ENCODE measurements at regions not wholly inside any gene's neighbourhood (a gene's known extent, or its start where the extent isn't known, plus 50 kb on each side); places are given as distances from the start of the nearest gene placed in this dataset.

DNA sequence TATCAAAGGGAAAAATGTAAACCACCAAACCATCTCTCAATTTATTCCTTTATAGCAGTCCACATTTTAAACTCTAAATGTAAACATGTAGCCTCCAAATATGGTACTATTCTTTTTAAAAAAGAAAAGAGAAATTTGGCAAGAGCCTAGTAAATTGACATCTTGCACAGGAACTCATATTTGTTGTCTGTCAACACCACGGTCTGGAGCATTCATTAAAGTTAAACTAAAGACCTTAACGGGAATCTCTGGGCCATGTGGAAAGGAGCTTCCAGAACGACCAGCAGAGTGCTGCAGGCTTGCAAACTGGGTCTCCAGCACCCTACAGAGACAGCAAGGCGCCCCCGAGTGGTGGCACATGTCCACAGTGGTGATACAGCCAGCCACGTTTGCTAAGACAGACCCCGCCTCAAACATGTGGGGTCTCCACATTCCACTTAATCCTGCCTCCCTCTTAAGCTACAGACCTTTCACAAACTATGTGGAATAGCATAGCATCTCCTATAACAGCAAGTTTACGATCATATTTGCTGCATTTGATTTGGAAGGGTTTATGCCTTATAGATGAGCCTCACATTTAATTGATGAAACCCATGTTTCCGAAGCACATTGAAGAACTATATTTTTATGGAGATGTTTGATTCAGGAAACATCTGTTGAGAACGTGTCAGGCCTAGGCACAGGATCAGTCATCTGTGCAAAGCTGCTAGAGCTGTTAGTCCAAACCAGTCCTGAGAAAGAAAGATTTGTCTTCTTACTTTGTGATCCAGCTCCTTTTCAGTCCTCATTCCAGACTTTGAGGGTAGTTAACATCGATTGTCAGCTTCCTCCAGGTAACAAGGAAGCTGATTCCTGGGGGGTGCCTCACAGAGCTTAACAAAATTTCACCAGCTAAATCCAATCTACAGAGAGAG is 96.4 kb upstream of the BACE2 start:
- H3K27me3 ChIP-seq (ENCODE audit: insufficient read depth): no peaks in the 10 kb centered on the region
- WGBS (ENCODE audit: low lambda C conversion rate): 24% methylated on average over 10 of the region's 11 CpGs
- CTCF ChIA-PET: interaction anchor here (0.8 to 3.3 kb wide), 7 partner anchors 10 to 928 kb away, joined by 3 to 23 read pairs (median 4); no protein-coding TSS in a partner anchor
- no peaks in the 10 kb centered on the region for H3F3A ChIP-seq (replicated peaks; ENCODE audit: insufficient read depth)
- POLR2A ChIA-PET: no interaction called here
- no peaks in the 10 kb centered on the region for H3K36me3 ChIP-seq (replicated peaks in 1 of 2; ENCODE audit: control insufficient read depth in 1 of 2, insufficient read depth in 2 of 2, low read length in 1 of 2)
- no peak overlapping the region for H3K9ac ChIP-seq
- no peak overlapping the region for H2AFZ ChIP-seq (ENCODE audit: low read depth)
- H4K20me1 ChIP-seq (ENCODE audit: insufficient read depth): no peaks in the 10 kb centered on the region
- H3K4me1 ChIP-seq (ENCODE audit: control insufficient read depth in 1 of 2, insufficient read depth in 2 of 2, low read depth in 1 of 2, low read length in 1 of 2): peaks cover 0 to 6% of the 10 kb centered on the region in 2 experiments; a peak in 1 of 4 replicates
- no peaks in the 10 kb centered on the region for H3K79me2 ChIP-seq (ENCODE audit: insufficient read depth)
- H3K27ac ChIP-seq (ENCODE audit: low read depth in 2 of 2, low read length in 1 of 2): no peak overlapping the region
- no peaks in the 10 kb centered on the region for H3K9me3 ChIP-seq
- TF ChIP-seq POLR2AphosphoS5 (IDR thresholded peaks at IDR 0.05; ENCODE audit: low read depth, low read length) (no peak), YY1 (IDR thresholded peaks at IDR 0.05; ENCODE audit: low read depth) (no peak), RCOR1 (IDR thresholded peaks at IDR 0.05; ENCODE audit: low read length) (no peak), MEF2A (IDR thresholded peaks at IDR 0.05; ENCODE audit: borderline replicate concordance, low read depth) (no peak)
- TF ChIP-seq, protein P1, sequence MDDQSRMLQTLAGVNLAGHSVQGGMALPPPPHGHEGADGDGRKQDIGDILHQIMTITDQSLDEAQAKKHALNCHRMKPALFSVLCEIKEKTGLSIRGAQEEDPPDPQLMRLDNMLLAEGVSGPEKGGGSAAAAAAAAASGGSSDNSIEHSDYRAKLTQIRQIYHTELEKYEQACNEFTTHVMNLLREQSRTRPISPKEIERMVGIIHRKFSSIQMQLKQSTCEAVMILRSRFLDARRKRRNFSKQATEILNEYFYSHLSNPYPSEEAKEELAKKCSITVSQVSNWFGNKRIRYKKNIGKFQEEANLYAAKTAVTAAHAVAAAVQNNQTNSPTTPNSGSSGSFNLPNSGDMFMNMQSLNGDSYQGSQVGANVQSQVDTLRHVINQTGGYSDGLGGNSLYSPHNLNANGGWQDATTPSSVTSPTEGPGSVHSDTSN (IDR thresholded peaks at IDR 0.05): no peak
- no peak overlapping the region for H3K4me2 ChIP-seq
- peak; percentile 37 for DNase-seq
- H3K4me3 ChIP-seq (ENCODE audit: low read depth in 2 of 2, low read length in 1 of 2): no peak overlapping the region
- no peaks in the 10 kb centered on the region for H3K9me2 ChIP-seq

DNA sequence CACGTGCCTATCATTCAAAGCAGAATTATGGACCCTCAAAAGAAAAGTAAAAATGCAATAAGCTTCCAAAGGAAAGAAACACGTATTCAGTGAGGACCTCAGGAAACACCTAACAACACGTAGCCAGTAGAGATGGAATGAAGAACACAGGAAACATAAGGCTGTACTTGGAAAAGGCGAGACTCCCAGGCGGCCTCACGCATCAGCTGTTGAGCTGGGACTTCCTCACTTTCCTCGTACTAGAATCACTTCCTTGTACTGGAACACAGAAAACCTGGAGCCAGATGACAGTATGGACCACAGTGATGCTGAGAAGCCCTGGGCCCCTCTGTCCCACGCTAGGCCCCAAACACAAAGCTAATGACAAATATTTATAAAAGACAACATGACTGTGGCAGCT is 94.4 kb upstream of the BACE2 start:
- ChIA-PET POLR2A (no interaction called here), CTCF (no interaction called here)
- no peaks in the 10 kb centered on the region for H3K27me3 ChIP-seq (ENCODE audit: insufficient read depth)
- peaks cover 0 to 4% of the 10 kb centered on the region in 2 experiments; a peak in 1 of 4 replicates for H3K4me1 ChIP-seq (ENCODE audit: control insufficient read depth in 1 of 2, insufficient read depth in 2 of 2, low read depth in 1 of 2, low read length in 1 of 2)
- no peak overlapping the region for H3K4me2 ChIP-seq
- no peaks in the 10 kb centered on the region for H3K79me2 ChIP-seq (ENCODE audit: insufficient read depth)
- WGBS (ENCODE audit: low lambda C conversion rate): 43% methylated on average over 8 of the region's 8 CpGs
- no peaks in the 10 kb centered on the region for H3K9me3 ChIP-seq
- H3K27ac ChIP-seq (ENCODE audit: low read depth in 2 of 2, low read length in 1 of 2): no peak overlapping the region
- H2AFZ ChIP-seq (ENCODE audit: low read depth): no peak overlapping the region
- no peak overlapping the region for H3K9ac ChIP-seq
- no peaks in the 10 kb centered on the region for H3K36me3 ChIP-seq (replicated peaks in 1 of 2; ENCODE audit: control insufficient read depth in 1 of 2, insufficient read depth in 2 of 2, low read length in 1 of 2)
- DNase-seq: no peak
- no peaks in the 10 kb centered on the region for H3F3A ChIP-seq (replicated peaks; ENCODE audit: insufficient read depth)
- no peak overlapping the region for H3K4me3 ChIP-seq (ENCODE audit: low read depth in 2 of 2, low read length in 1 of 2)
- H3K9me2 ChIP-seq: no peaks in the 10 kb centered on the region
- H4K20me1 ChIP-seq (ENCODE audit: insufficient read depth): no peaks in the 10 kb centered on the region
- TF ChIP-seq RAD21 (IDR thresholded peaks at IDR 0.05; ENCODE audit: low read length) (no peak), RFX5 (IDR thresholded peaks at IDR 0.05; ENCODE audit: low read length) (no peak), SMC3 (IDR thresholded peaks at IDR 0.05; ENCODE audit: low read depth, low read length) (no peak), FOXJ3 (CRISPR knock-in tag; IDR thresholded peaks at IDR 0.05) (no peak), NRF1 (IDR thresholded peaks at IDR 0.05; ENCODE audit: low read depth, low read length) (no peak), CHD2 (IDR thresholded peaks at IDR 0.05; ENCODE audit: low read length, partially characterized antibody) (no peak), ELF1 (IDR thresholded peaks at IDR 0.05) (no peak), NFIC (IDR thresholded peaks at IDR 0.05; ENCODE audit: borderline replicate concordance) (no peak), TEAD4 (IDR thresholded peaks at IDR 0.05; ENCODE audit: borderline replicate concordance, insufficient read depth) (no peak), FOSL2 (IDR thresholded peaks at IDR 0.05; ENCODE audit: borderline replicate concordance, low read depth) (no peak), JUND (IDR thresholded peaks at IDR 0.05) (no peak), GATA2 (CRISPR knock-in tag; IDR thresholded peaks at IDR 0.05) (no peak), MEF2A (IDR thresholded peaks at IDR 0.05; ENCODE audit: borderline replicate concordance, low read depth) (no peak), MXI1 (IDR thresholded peaks at IDR 0.05; ENCODE audit: low read depth, low read length) (no peak)
- TF ChIP-seq, protein P2, sequence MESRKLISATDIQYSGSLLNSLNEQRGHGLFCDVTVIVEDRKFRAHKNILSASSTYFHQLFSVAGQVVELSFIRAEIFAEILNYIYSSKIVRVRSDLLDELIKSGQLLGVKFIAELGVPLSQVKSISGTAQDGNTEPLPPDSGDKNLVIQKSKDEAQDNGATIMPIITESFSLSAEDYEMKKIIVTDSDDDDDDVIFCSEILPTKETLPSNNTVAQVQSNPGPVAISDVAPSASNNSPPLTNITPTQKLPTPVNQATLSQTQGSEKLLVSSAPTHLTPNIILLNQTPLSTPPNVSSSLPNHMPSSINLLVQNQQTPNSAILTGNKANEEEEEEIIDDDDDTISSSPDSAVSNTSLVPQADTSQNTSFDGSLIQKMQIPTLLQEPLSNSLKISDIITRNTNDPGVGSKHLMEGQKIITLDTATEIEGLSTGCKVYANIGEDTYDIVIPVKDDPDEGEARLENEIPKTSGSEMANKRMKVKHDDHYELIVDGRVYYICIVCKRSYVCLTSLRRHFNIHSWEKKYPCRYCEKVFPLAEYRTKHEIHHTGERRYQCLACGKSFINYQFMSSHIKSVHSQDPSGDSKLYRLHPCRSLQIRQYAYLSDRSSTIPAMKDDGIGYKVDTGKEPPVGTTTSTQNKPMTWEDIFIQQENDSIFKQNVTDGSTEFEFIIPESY (IDR thresholded peaks at IDR 0.05; ENCODE audit: borderline replicate concordance, low read depth): no peak

Data from SK-N-SH (cell line).